ENCODE measurements at regions not wholly inside any gene's neighbourhood (a gene's known extent, or its start where the extent isn't known, plus 50 kb on each side); places are given as distances from the start of the nearest gene placed in this dataset.
"Not testable (repeated sequence)": the region's sequence is repeated elsewhere in the genome, so short reads cannot be mapped to it uniquely, and the experiment has no call there.

GRCh38 chr2:241977557-241978300 lies 108.2 kb downstream of the RTP5 start:
- Histone ChIP-seq H3K36me3 (ENCODE audit: control insufficient read depth, insufficient read depth, low read length, severe bottlenecking) (no peaks in the 10 kb centered on the region), H3K4me1 (ENCODE audit: control insufficient read depth, insufficient read depth, low read length) (no peaks in the 10 kb centered on the region)
- no peak for DNase-seq (ENCODE audit: low read depth)

GRCh38 chr2:241978670-241979069 lies 109.1 kb downstream of the RTP5 start:
- Histone ChIP-seq H3K4me3 (ENCODE audit: low read length) (no peak overlapping the region), H3K27me3 (replicated peaks; ENCODE audit: control insufficient read depth, insufficient read depth, low read length) (peaks cover 4% of the 10 kb centered on the region), H3K9me3 (ENCODE audit: control insufficient read depth, low read length) (no peaks in the 10 kb centered on the region), H3K36me3 (ENCODE audit: control insufficient read depth, insufficient read depth, low read length, severe bottlenecking) (no peaks in the 10 kb centered on the region), H3K9ac (ENCODE audit: low read length) (no peak overlapping the region), H3K4me1 (ENCODE audit: control insufficient read depth, insufficient read depth, low read length) (no peaks in the 10 kb centered on the region)
- no peak for DNase-seq (ENCODE audit: low read depth)

More at GRCh38 chr2:241977557-241978300, 108.2 kb downstream of the RTP5 start:
- no peaks in the 10 kb centered on the region for H3K9me3 ChIP-seq (ENCODE audit: control insufficient read depth, low read length)
- peaks cover 4% of the 10 kb centered on the region for H3K27me3 ChIP-seq (replicated peaks; ENCODE audit: control insufficient read depth, insufficient read depth, low read length)
- H3K9ac ChIP-seq (ENCODE audit: low read length): no peak overlapping the region
- H3K4me3 ChIP-seq (ENCODE audit: low read length): no peak overlapping the region

- no peaks in the 10 kb centered on the region for H3K36me3 ChIP-seq (ENCODE audit: control insufficient read depth, insufficient read depth, low read length, severe bottlenecking)
- no peaks in the 10 kb centered on the region for H3K4me1 ChIP-seq (ENCODE audit: control insufficient read depth, insufficient read depth, low read length)
- peaks cover 12% of the 10 kb centered on the region for H3K27me3 ChIP-seq (replicated peaks; ENCODE audit: control insufficient read depth, insufficient read depth, low read length)
- H3K9me3 ChIP-seq (ENCODE audit: control insufficient read depth, low read length): no peaks in the 10 kb centered on the region
- H3K9ac ChIP-seq (ENCODE audit: low read length): no peak overlapping the region
- no peak overlapping the region for H3K4me3 ChIP-seq (ENCODE audit: low read length)
- no peak for DNase-seq (ENCODE audit: low read depth)
These were observed 110.7 kb downstream of the RTP5 start for GRCh38 chr2:241980193-241980592.

- no peak overlapping the region for H3K4me3 ChIP-seq (ENCODE audit: low read length)
- no peak for DNase-seq (ENCODE audit: low read depth)
- no peaks in the 10 kb centered on the region for H3K4me1 ChIP-seq (ENCODE audit: control insufficient read depth, insufficient read depth, low read length)
- H3K9ac ChIP-seq (ENCODE audit: low read length): no peak overlapping the region
- H3K9me3 ChIP-seq (ENCODE audit: control insufficient read depth, low read length): no peaks in the 10 kb centered on the region
- no peaks in the 10 kb centered on the region for H3K36me3 ChIP-seq (ENCODE audit: control insufficient read depth, insufficient read depth, low read length, severe bottlenecking)
- H3K27me3 ChIP-seq (replicated peaks; ENCODE audit: control insufficient read depth, insufficient read depth, low read length): peaks cover 12% of the 10 kb centered on the region
These were observed 111.7 kb downstream of the RTP5 start for GRCh38 chr2:241981076-241981700.

GRCh38 chr2:241982706-241983570 lies 113.4 kb downstream of the RTP5 start:
- Histone ChIP-seq H3K27me3 (replicated peaks; ENCODE audit: control insufficient read depth, insufficient read depth, low read length) (peaks cover 7% of the 10 kb centered on the region), H3K9ac (ENCODE audit: low read length) (no peak overlapping the region), H3K4me1 (ENCODE audit: control insufficient read depth, insufficient read depth, low read length) (no peaks in the 10 kb centered on the region), H3K4me3 (ENCODE audit: low read length) (no peak overlapping the region), H3K9me3 (ENCODE audit: control insufficient read depth, low read length) (no peaks in the 10 kb centered on the region), H3K36me3 (ENCODE audit: control insufficient read depth, insufficient read depth, low read length, severe bottlenecking) (no peaks in the 10 kb centered on the region)
- DNase-seq (ENCODE audit: low read depth): no peak

GRCh38 chr2:241983571-241984270 lies 114.2 kb downstream of the RTP5 start:
- H3K36me3 ChIP-seq (ENCODE audit: control insufficient read depth, insufficient read depth, low read length, severe bottlenecking): no peaks in the 10 kb centered on the region
- no peak for DNase-seq (ENCODE audit: low read depth)

GRCh38 chr2:241984271-241984655 lies 114.7 kb downstream of the RTP5 start:
- Histone ChIP-seq H3K36me3 (ENCODE audit: control insufficient read depth, insufficient read depth, low read length, severe bottlenecking) (no peaks in the 10 kb centered on the region), H3K9ac (ENCODE audit: low read length) (no peak overlapping the region), H3K4me3 (ENCODE audit: low read length) (no peak overlapping the region), H3K9me3 (ENCODE audit: control insufficient read depth, low read length) (no peaks in the 10 kb centered on the region), H3K4me1 (ENCODE audit: control insufficient read depth, insufficient read depth, low read length) (no peaks in the 10 kb centered on the region), H3K27me3 (replicated peaks; ENCODE audit: control insufficient read depth, insufficient read depth, low read length) (peaks cover 7% of the 10 kb centered on the region)
- DNase-seq (ENCODE audit: low read depth): no peak

More at GRCh38 chr2:241983571-241984270, 114.2 kb downstream of the RTP5 start:
- no peaks in the 10 kb centered on the region for H3K4me1 ChIP-seq (ENCODE audit: control insufficient read depth, insufficient read depth, low read length)
- H3K9ac ChIP-seq (ENCODE audit: low read length): no peak overlapping the region
- no peak overlapping the region for H3K4me3 ChIP-seq (ENCODE audit: low read length)
- H3K27me3 ChIP-seq (replicated peaks; ENCODE audit: control insufficient read depth, insufficient read depth, low read length): peaks cover 7% of the 10 kb centered on the region
- H3K9me3 ChIP-seq (ENCODE audit: control insufficient read depth, low read length): no peaks in the 10 kb centered on the region

- DNase-seq (ENCODE audit: low read depth): no peak
- H3K4me3 ChIP-seq (ENCODE audit: low read length): no peak overlapping the region
These were observed 115.1 kb downstream of the RTP5 start for GRCh38 chr2:241984658-241985057.

GRCh38 chr2:241985161-241985985 lies 115.8 kb downstream of the RTP5 start:
- H3K27me3 ChIP-seq (replicated peaks; ENCODE audit: control insufficient read depth, insufficient read depth, low read length); H3K9me3 ChIP-seq (ENCODE audit: control insufficient read depth, low read length); DNase-seq (ENCODE audit: low read depth); H3K4me3 ChIP-seq (ENCODE audit: low read length); H3K36me3 ChIP-seq (ENCODE audit: control insufficient read depth, insufficient read depth, low read length, severe bottlenecking); H3K4me1 ChIP-seq (ENCODE audit: control insufficient read depth, insufficient read depth, low read length); H3K9ac ChIP-seq (ENCODE audit: low read length): not testable (repeated sequence)

More at GRCh38 chr2:241984658-241985057, 115.1 kb downstream of the RTP5 start:
- Histone ChIP-seq H3K36me3 (ENCODE audit: control insufficient read depth, insufficient read depth, low read length, severe bottlenecking) (no peaks in the 10 kb centered on the region), H3K9ac (ENCODE audit: low read length) (no peak overlapping the region), H3K9me3 (ENCODE audit: control insufficient read depth, low read length) (no peaks in the 10 kb centered on the region), H3K27me3 (replicated peaks; ENCODE audit: control insufficient read depth, insufficient read depth, low read length) (peaks cover 7% of the 10 kb centered on the region), H3K4me1 (ENCODE audit: control insufficient read depth, insufficient read depth, low read length) (no peaks in the 10 kb centered on the region)

- no peaks in the 10 kb centered on the region for H3K36me3 ChIP-seq (ENCODE audit: control insufficient read depth, insufficient read depth, low read length, severe bottlenecking)
- H3K9ac ChIP-seq (ENCODE audit: low read length): no peak overlapping the region
- no peaks in the 10 kb centered on the region for H3K9me3 ChIP-seq (ENCODE audit: control insufficient read depth, low read length)
- no peaks in the 10 kb centered on the region for H3K4me1 ChIP-seq (ENCODE audit: control insufficient read depth, insufficient read depth, low read length)
- no peak for DNase-seq (ENCODE audit: low read depth)
- H3K27me3 ChIP-seq (replicated peaks; ENCODE audit: control insufficient read depth, insufficient read depth, low read length): peaks cover 10% of the 10 kb centered on the region
- no peak overlapping the region for H3K4me3 ChIP-seq (ENCODE audit: low read length)
These were observed 116.4 kb downstream of the RTP5 start for GRCh38 chr2:241985986-241986329.

Data from adipocyte (in vitro differentiated cells).